HG03139 (cell line): ENCODE measurements at regions not wholly inside any gene's neighbourhood (a gene's known extent, or its start where the extent isn't known, plus 50 kb on each side); places are given as distances from the start of the nearest gene placed in this dataset.

ENCODE experiments used
- ATAC-seq: cut with Tn5 transposase; IDR thresholded peaks from one replicate; pipeline ENCODE4 v1.9.1; 2021; ENCODE audit not compliant: unreplicated experiment

GRCh38 chr12:68449196-68449595 is 117.0 kb upstream of the MDM1 start:
- ATAC-seq, result no peak

DNA sequence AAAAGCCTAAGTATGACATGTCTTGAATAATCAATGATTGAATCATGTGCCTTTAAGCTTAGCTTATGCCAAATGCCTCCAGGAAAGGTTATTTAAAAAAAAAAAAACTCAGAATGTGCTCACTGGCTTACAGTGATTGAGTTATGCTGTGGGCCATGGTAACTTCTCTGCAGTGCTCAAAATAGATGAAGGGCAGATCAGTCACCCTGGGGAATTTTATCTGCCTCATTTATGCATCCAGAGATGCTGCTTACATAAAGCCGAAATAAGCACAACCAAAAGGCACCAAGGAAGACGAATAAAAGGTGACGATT is 118.7 kb upstream of the MDM1 start:
- ATAC-seq, result peak; percentile 37

DNA sequence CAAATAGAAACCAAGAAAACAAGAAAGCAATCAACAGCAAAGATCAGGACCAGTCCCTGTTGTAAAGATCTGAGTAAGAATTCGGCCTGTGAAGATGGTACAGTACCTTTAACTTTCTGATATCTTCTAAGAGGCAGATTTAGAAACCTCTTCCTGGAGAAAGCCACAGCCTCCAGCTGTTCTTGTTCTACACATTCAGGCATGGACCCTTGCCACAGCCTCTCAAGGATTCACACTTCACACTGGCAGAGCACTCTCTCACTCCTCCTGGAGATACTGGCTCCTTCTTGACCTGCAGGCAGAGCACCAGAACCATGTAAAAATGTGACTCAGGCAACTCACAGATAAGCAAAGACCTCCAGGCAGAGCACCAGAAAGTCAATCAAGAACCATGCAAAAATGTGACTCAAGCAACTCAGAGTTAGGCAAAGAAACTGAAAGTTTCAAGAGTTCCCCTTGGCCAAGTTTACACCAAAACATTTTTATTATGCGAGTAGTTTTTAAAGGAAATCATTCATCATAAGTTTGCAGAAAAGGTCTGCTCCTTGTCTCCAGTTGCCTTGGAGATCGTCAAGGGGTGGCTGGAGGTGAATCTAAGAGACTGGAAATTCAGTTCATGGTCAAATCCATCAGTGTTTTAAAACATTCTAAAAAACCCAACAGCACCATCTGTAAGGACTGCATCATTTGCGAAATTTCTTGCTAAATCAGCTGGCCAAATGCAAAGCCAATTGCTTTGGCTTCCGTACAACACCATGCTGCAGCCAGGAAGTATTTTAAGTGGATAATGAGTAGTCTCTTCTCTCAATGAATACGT is 119.3 kb upstream of the MDM1 start:
- peak; percentile 58 for ATAC-seq

GRCh38 chr12:68452078-68452715 is 120.0 kb upstream of the MDM1 start:
- no peak for ATAC-seq

- no peak for ATAC-seq
Measured at GRCh38 chr12:68453278-68453677, 121.1 kb upstream of the MDM1 start.

DNA sequence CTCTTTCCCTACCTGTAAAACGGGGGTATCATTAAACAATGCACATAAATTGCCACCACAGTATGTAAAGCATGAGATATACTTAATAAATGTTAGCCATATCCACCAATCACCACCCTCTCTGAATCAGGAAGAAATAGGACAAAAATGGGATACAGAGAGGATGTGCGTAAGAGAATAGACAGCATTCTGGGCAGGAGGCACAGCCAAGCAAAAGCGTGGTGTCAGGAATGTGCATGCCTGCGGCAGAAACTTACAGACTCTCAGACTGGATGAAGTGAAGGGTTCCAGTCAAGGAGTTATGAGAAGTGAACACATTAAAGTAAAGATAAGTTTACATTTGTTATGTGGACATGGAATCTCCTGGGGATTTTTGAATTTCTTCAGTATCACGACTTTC is 121.7 kb upstream of the MDM1 start:
- ATAC-seq, result no peak

DNA sequence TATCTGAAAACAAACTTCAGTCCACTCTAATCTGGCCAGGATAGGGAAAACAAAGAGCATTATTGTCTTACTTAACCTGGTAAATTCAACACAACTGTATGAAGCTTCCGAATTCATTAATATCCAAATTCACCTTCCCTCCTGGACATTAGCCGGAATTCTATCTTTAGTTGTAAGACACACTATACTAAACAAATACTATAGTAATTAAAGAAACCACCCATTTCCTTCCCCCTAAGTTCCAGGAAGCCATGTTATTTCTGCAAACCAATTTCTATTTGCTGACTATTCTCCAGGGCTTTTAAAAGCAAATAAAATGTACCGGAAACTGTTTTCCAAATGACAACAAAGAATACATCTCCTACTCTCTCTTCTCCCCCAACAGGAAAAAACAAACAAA is 122.7 kb upstream of the MDM1 start:
- ATAC-seq, result no peak

GRCh38 chr12:68455691-68456345 is 123.7 kb upstream of the MDM1 start:
- ATAC-seq, result no peak

GRCh38 chr12:68458866-68459265 is 126.7 kb upstream of the MDM1 start:
- ATAC-seq, result no peak

DNA sequence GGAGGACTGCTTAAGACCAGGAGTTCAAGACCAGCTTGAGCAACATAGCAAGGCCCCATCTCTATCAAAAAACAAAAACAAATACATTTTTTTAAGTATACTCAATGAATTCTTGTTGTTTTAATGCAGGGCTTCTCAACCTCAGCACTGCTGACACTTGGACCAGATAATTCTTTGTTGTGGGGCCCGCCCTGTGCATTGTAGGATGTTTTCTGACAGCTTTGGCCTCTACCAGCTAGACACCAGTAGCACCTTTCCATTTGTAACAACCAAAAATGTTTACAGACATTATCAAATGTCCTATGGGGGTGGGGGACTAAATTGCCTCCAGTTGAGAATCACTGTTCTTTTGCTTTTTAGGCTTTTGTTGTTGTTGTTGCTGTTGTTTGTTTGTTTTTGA is 128.1 kb upstream of the MDM1 start:
- ATAC-seq, result no peak

GRCh38 chr12:68461645-68462044 is 129.5 kb upstream of the MDM1 start:
- ATAC-seq, result no peak

- no peak for ATAC-seq
Measured at GRCh38 chr12:68462803-68463202, 130.6 kb upstream of the MDM1 start.

GRCh38 chr12:68465227-68465626 is 133.1 kb upstream of the MDM1 start:
- no peak for ATAC-seq

DNA sequence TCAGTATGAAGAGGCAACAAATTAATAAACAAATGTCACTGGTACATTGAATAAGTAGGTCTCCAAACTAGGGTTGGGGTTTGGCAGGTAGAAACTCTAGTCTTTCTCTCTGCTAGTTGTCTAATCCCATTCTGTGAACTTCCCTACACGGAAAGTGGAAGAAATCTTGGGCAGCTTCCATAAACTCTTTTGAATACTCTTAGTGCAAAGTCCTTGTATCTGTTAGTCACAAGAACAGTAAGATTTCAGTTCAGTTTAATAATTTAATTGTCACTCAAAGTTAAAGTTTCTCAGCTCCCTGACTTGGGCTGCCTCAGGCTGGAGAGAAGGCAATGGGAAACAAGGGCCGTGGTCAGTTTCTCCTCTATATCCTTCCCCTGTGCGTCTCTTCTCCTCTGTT is 135.4 kb upstream of the MDM1 start:
- no peak for ATAC-seq

- ATAC-seq, result no peak
Measured at GRCh38 chr12:68468036-68468435, 135.9 kb upstream of the MDM1 start.

- no peak for ATAC-seq
Measured at GRCh38 chr12:68469113-68469512, 137.0 kb upstream of the MDM1 start.

- no peak for ATAC-seq
Measured at GRCh38 chr12:68470664-68471328, 138.6 kb upstream of the MDM1 start.

DNA sequence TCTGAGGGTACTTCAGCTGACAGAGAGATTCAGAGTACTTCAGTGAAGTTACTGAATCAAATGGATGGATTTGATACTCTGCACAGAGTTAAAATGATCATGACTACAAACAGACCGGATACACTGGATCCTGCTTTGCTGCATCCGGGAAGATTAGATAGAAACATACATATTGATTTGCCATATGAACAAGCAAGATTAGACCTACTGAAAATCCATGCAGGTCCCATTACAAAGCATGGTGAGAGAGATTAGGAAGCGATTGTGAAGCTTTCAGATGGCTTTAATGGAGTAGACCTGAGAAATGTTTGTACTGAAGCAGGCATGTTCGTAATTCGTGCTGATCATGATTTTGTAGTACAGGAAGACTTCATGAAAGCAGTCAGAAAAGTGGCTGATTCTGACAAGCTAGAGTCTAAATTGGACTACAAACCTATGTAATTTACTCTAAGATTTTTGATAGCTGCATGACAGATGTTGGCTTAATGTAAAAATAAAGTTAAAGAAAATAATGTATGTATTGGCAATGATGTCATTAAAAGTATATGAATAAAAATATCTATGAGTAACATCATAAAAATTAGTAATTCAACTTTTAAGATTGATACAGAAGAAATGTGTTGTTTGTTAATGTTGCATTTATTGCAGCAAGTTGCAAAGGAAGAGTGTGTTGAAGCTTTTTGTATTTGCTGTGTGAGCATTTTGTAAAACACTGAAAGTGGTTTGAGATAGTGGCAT is 136.1 kb upstream of the RAP1B start:
- no peak for ATAC-seq

GRCh38 chr12:68476794-68477193 is 133.9 kb upstream of the RAP1B start:
- ATAC-seq, result no peak

- no peak for ATAC-seq
Measured at GRCh38 chr12:68477261-68477772, 133.4 kb upstream of the RAP1B start.

GRCh38 chr12:68477906-68478305 is 132.8 kb upstream of the RAP1B start:
- ATAC-seq, result no peak
